ENCODE measurements at regions not wholly inside any gene's neighbourhood (a gene's known extent, or its start where the extent isn't known, plus 50 kb on each side); places are given as distances from the start of the nearest gene placed in this dataset.

GRCh38 chr3:72375237-72376076, 472.8 kb downstream of the SHQ1 start:
- no peak for DNase-seq
- Histone ChIP-seq H3K27me3 (no peaks in the 10 kb centered on the region), H3K4me3 (ENCODE audit: low read depth, low read length) (no peak overlapping the region), H3K36me3 (peaks cover 32% of the 10 kb centered on the region), H3K4me1 (peaks cover 16% of the 10 kb centered on the region), H3K9me3 (no peaks in the 10 kb centered on the region)
- TF ChIP-seq, protein P1, sequence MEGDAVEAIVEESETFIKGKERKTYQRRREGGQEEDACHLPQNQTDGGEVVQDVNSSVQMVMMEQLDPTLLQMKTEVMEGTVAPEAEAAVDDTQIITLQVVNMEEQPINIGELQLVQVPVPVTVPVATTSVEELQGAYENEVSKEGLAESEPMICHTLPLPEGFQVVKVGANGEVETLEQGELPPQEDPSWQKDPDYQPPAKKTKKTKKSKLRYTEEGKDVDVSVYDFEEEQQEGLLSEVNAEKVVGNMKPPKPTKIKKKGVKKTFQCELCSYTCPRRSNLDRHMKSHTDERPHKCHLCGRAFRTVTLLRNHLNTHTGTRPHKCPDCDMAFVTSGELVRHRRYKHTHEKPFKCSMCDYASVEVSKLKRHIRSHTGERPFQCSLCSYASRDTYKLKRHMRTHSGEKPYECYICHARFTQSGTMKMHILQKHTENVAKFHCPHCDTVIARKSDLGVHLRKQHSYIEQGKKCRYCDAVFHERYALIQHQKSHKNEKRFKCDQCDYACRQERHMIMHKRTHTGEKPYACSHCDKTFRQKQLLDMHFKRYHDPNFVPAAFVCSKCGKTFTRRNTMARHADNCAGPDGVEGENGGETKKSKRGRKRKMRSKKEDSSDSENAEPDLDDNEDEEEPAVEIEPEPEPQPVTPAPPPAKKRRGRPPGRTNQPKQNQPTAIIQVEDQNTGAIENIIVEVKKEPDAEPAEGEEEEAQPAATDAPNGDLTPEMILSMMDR (IDR thresholded peaks at IDR 0.05; ENCODE audit: low read depth, low read length): no peak

DNA sequence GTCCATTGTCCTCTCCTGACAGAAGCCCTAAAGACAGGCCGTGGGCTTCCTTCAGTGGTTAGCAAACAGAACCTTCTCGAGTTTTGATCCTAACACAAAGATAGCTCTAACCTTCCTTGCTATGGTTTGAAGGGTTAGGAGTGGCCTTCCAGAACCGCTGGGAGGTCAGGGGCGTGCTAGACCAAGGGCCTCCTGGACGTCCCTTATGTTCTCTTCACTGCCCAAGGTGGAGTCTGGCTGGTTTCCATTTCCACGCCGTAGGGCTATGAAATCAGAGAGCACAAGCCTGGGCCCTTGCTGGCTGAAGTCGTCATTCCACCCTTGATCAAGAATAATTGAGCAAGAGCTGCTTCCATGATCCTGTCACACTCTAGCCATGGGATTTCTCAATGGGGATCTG, 475.1 kb downstream of the SHQ1 start:
- H3K27me3 ChIP-seq: no peaks in the 10 kb centered on the region
- H3K36me3 ChIP-seq: peaks cover 24% of the 10 kb centered on the region
- H3K4me3 ChIP-seq (ENCODE audit: low read depth, low read length): no peak overlapping the region
- no peaks in the 10 kb centered on the region for H3K9me3 ChIP-seq
- TF ChIP-seq, protein P1 (IDR thresholded peaks at IDR 0.05; ENCODE audit: low read depth, low read length): no peak
- H3K4me1 ChIP-seq: peaks cover 6% of the 10 kb centered on the region
- DNase-seq: no peak

GRCh38 chr3:72372161-72372560, 476.1 kb downstream of the SHQ1 start:
- Histone ChIP-seq H3K27me3 (no peaks in the 10 kb centered on the region), H3K9me3 (no peaks in the 10 kb centered on the region), H3K36me3 (peaks cover 18% of the 10 kb centered on the region), H3K4me3 (ENCODE audit: low read depth, low read length) (no peak overlapping the region), H3K4me1 (peaks cover 6% of the 10 kb centered on the region)
- TF ChIP-seq, protein P1 (IDR thresholded peaks at IDR 0.05; ENCODE audit: low read depth, low read length): no peak
- DNase-seq: no peak

DNA sequence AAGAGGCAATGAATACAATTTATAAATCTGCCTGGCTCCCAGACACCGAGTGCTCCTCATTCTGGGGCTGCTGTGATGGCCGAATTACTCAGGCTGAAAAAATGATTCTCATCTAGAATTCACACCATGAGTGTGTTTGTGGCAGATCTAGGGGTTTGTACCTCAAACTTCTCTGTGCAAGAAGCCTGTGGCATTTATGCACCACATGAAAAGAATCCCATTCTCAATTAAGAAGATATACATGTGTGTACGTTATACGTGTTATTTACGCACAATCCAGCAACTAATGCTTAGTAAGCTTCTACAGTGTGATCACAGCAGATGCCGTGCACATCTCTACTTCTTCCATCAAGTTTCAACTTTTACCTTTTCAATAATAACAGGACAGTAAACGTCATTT, 476.8 kb downstream of the SHQ1 start:
- H3K27me3 ChIP-seq: no peaks in the 10 kb centered on the region
- H3K4me3 ChIP-seq (ENCODE audit: low read depth, low read length): no peak overlapping the region
- no peak for DNase-seq
- peaks cover 15% of the 10 kb centered on the region for H3K36me3 ChIP-seq
- TF ChIP-seq, protein P1 (IDR thresholded peaks at IDR 0.05; ENCODE audit: low read depth, low read length): no peak
- H3K4me1 ChIP-seq: peaks cover 6% of the 10 kb centered on the region
- no peaks in the 10 kb centered on the region for H3K9me3 ChIP-seq

- Histone ChIP-seq H3K4me1 (peaks cover 6% of the 10 kb centered on the region), H3K9me3 (no peaks in the 10 kb centered on the region), H3K27me3 (no peaks in the 10 kb centered on the region), H3K36me3 (peaks cover 15% of the 10 kb centered on the region), H3K4me3 (ENCODE audit: low read depth, low read length) (no peak overlapping the region)
- TF ChIP-seq, protein P1 (IDR thresholded peaks at IDR 0.05; ENCODE audit: low read depth, low read length): no peak
- no peak for DNase-seq
These were observed 477.3 kb downstream of the SHQ1 start for GRCh38 chr3:72370947-72371346.

- Histone ChIP-seq H3K27me3 (no peaks in the 10 kb centered on the region), H3K4me3 (ENCODE audit: low read depth, low read length) (no peak overlapping the region), H3K36me3 (peaks cover 15% of the 10 kb centered on the region), H3K9me3 (no peaks in the 10 kb centered on the region), H3K4me1 (no peaks in the 10 kb centered on the region)
- TF ChIP-seq, protein P1 (IDR thresholded peaks at IDR 0.05; ENCODE audit: low read depth, low read length): no peak
- no peak for DNase-seq
These were observed 478.6 kb downstream of the SHQ1 start for GRCh38 chr3:72369681-72370080.

All from BE2C (cell line).